Ovary (tissue), 7 donors: ENCODE measurements at regions not wholly inside any gene's neighbourhood (a gene's known extent, or its start where the extent isn't known, plus 50 kb on each side); places are given as distances from the start of the nearest gene placed in this dataset.

Experiments
- DNase-seq, 5 donors: peaks; one replicate each; pipeline ENCODE4 v3.0.0-alpha.2; 2019 to 2020
- H3K27ac ChIP-seq, 2 donors: fragments of 200-600 bp; one replicate each; pipeline versions ENCODE4 v1.5.1 to v1.8.0; 2019 to 2022
- H3K27me3 ChIP-seq: fragments of 200-600 bp; one replicate; pipeline ENCODE4 v1.8.0; 2022
- H3K36me3 ChIP-seq: fragments of 200-600 bp; sonication (generic); one replicate; pipeline ENCODE4 v1.5.1; 2019
- H3K4me1 ChIP-seq: one replicate; pipeline ENCODE4 v1.8.1; 2013; ENCODE audit warnings: mild to moderate bottlenecking, moderate library complexity; ENCODE audit not compliant: insufficient read depth
- H3K4me3 ChIP-seq: fragments of 200-600 bp; sonication (generic); one replicate; pipeline ENCODE4 v1.5.1; 2017
- H3K9me3 ChIP-seq, 2 donors: fragments of 200-600 bp in 1 of 2; sonication (generic) in 1 of 2; one replicate each; pipeline versions ENCODE4 v1.5.1 to v1.8.1; 2013 to 2019; ENCODE audit warnings: mild to moderate bottlenecking in 1 of 2, moderate library complexity in 1 of 2
- CTCF ChIP-seq, 3 donors: fragments of 450-650 bp in 2 of 3; fragments of 200-600 bp in 1 of 3; IDR thresholded peaks; one replicate each; pipeline versions ENCODE4 v1.5.1 to v1.8.0; 2016 to 2022; ENCODE audit warnings: antibody characterized with exemption in 3 of 3, mild to moderate bottlenecking in 1 of 3
- EP300 ChIP-seq: sonication (generic); formaldehyde crosslinking; IDR thresholded peaks from one replicate; pipeline ENCODE4 v1.6.1; 2017; ENCODE audit warnings: antibody characterized with exemption
- POLR2A ChIP-seq: fragments of 450-650 bp; IDR thresholded peaks from one replicate; pipeline ENCODE4 v1.6.1; 2017; ENCODE audit warnings: antibody characterized with exemption, mild to moderate bottlenecking, moderate library complexity
- WGBS, 3 donors: extraction: QIAGEN DNeasy Blood & Tissue Kit in 1 of 3; methylation state at CpG; one replicate each; pipeline versions ENCODE4 v1.1.5 to v1.1.7; 2013 to 2017; 5-methylcytosine and 5-hydroxymethylcytosine counted together
- intact Hi-C, 4 donors: fragments of 100-400 bp; cut with DNase I; formaldehyde crosslinking; loops; one replicate each; pipeline versions ENCODE4 v1.11.0 to v1.15.1; 2022 to 2023
- donor health status: DM: no; HTN: no; CAD: no; lungs with moderate emphysema.
- donor health status: DM: no; HTN: no; CAD: no.
- donor health status: Bipolar disorder and iron deficiency.
- donor health status: DM: no; HTN: no; CAD: no.
- donor health status: DM: yes; HTN: yes; CAD: no.

GRCh38 chr6:138620630-138621029 is 121.3 kb upstream of the NHSL1 start:
- no peaks in the 10 kb centered on the region for H3K36me3 ChIP-seq
- no peak for TF ChIP-seq EP300
- no peak for TF ChIP-seq CTCF (IDR thresholded peaks at IDR 0.05)
- TF ChIP-seq POLR2A, result no peak
- H3K27ac ChIP-seq, result no peak overlapping the region
- H3K27me3 ChIP-seq, result no peaks in the 10 kb centered on the region
- intact Hi-C loops, result no loop called here
- H3K4me3 ChIP-seq, result no peak overlapping the region
- H3K9me3 ChIP-seq, result no peaks in the 10 kb centered on the region
- WGBS, 3 donors, result 58 to 79% (median 63%) methylated on average over 3 of the region's 3 CpGs
- DNase-seq, result no peak
- no peaks in the 10 kb centered on the region for H3K4me1 ChIP-seq

- Histone ChIP-seq H3K4me1 (no peaks in the 10 kb centered on the region), H3K9me3 (no peaks in the 10 kb centered on the region), H3K27me3 (no peaks in the 10 kb centered on the region), H3K4me3 (no peak overlapping the region), H3K36me3 (no peaks in the 10 kb centered on the region), H3K27ac (no peak overlapping the region)
- intact Hi-C loops, result no loop called here
- DNase-seq, result no peak
- TF ChIP-seq EP300 (no peak), CTCF (IDR thresholded peaks at IDR 0.05) (no peak), POLR2A (no peak)
- 87 to 89% (median 88%) methylated on average over 5 of the region's 5 CpGs for WGBS, 3 donors
These were observed 123.7 kb upstream of the NHSL1 start for GRCh38 chr6:138622967-138623366.

GRCh38 chr6:138631566-138631965 is 132.3 kb upstream of the NHSL1 start:
- DNase-seq, result no peak
- no peaks in the 10 kb centered on the region for H3K9me3 ChIP-seq
- intact Hi-C loops, result no loop called here
- no peaks in the 10 kb centered on the region for H3K36me3 ChIP-seq
- H3K27ac ChIP-seq, result no peak overlapping the region
- TF ChIP-seq POLR2A (no peak), EP300 (no peak), CTCF (IDR thresholded peaks at IDR 0.05) (no peak)
- no peak overlapping the region for H3K4me3 ChIP-seq
- no peaks in the 10 kb centered on the region for H3K27me3 ChIP-seq
- H3K4me1 ChIP-seq, result no peaks in the 10 kb centered on the region
- 84 to 93% (median 88%) methylated on average over 3 of the region's 3 CpGs for WGBS, 3 donors

- no peak for TF ChIP-seq CTCF (IDR thresholded peaks at IDR 0.05)
- no peak for TF ChIP-seq EP300
- no peak for TF ChIP-seq POLR2A
- WGBS, 3 donors, result 79 to 87% (median 86%) methylated on average over 1 of the region's 1 CpG
- intact Hi-C loops, result no loop called here
These were observed 135.7 kb upstream of the CCDC28A start for GRCh38 chr6:138637822-138638221.

GRCh38 chr6:138638604-138639003 is 135.0 kb upstream of the CCDC28A start:
- intact Hi-C loops, result no loop called here
- Histone ChIP-seq H3K4me3 (no peak overlapping the region), H3K36me3 (no peaks in the 10 kb centered on the region), H3K4me1 (no peaks in the 10 kb centered on the region), H3K9me3 (no peaks in the 10 kb centered on the region), H3K27me3 (no peaks in the 10 kb centered on the region), H3K27ac (no peak overlapping the region)
- TF ChIP-seq POLR2A (no peak), CTCF (IDR thresholded peaks at IDR 0.05) (no peak), EP300 (no peak)
- 51 to 53% (median 52%) methylated on average over 3 of the region's 3 CpGs for whole genome bisulfite sequencing, 3 donors
- DNase-seq, result no peak

More at GRCh38 chr6:138637822-138638221, 135.7 kb upstream of the CCDC28A start:
- Histone ChIP-seq H3K27ac (no peak overlapping the region), H3K4me3 (no peak overlapping the region), H3K36me3 (no peaks in the 10 kb centered on the region), H3K27me3 (no peaks in the 10 kb centered on the region), H3K9me3 (no peaks in the 10 kb centered on the region), H3K4me1 (no peaks in the 10 kb centered on the region)
- DNase-seq, result no peak
